ENCODE measurements at regions not wholly inside any gene's neighbourhood (a gene's known extent, or its start where the extent isn't known, plus 50 kb on each side); places are given as distances from the start of the nearest gene placed in this dataset.

DNA sequence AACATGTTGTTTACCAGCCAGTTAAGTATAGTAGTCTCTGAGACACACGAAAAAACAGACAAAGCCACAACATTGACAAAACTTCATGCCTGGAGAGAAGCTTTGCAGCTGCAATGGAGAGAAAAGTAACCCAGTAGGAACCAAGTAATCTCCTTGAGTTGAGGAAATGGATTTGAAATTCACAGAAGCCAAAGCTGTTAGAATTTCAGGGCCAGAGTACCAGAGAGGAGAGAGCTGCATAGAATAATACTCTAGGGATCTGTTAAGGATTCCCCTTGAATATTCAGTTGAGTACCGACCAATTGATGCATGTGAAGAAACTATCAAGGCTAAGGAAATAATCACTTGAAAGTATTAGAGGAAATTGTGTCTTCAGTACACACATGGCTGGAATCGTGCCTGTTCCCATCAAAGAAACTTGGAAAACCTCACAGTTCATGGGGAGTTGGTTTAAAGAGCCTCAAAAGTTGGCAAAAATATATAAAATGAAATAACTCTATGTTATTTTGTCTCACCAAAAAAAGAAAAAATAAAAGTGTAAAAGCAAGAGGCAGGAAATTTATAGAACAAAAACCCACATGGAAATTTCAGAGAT, 324.0 kb upstream of the NEGR1 start:
- no peak for DNase-seq

DNA sequence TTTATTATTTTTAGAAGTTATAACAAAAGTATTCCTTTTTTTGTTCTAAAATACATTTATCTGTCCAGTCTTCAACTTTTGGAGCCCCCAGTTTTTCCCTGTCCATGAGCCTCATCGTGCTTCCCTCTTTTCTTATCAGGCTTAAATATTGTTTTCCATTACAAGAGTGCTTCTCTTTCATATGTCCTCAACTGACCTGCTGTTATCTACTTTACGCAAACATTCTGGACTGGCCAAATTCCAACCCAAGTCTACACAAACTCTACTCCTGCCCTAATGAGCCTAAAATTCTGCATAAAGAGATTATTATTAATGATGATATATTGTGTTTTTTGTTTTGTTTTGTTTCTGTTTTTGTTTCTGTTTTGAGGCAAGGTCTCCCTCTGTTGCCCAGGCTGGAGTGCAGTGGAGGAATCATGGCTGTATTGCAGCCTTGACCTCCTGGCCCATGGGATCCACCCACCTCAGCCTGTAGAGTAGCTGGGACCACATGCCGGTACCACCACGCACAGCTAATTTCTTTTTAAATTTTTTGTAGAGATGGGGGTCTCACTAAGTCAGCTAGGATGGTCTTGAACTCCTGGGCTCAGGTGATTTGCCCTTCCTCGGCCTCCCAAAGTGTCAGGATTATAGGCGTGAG, 318.8 kb upstream of the NEGR1 start:
- no peak for DNase-seq

DNA sequence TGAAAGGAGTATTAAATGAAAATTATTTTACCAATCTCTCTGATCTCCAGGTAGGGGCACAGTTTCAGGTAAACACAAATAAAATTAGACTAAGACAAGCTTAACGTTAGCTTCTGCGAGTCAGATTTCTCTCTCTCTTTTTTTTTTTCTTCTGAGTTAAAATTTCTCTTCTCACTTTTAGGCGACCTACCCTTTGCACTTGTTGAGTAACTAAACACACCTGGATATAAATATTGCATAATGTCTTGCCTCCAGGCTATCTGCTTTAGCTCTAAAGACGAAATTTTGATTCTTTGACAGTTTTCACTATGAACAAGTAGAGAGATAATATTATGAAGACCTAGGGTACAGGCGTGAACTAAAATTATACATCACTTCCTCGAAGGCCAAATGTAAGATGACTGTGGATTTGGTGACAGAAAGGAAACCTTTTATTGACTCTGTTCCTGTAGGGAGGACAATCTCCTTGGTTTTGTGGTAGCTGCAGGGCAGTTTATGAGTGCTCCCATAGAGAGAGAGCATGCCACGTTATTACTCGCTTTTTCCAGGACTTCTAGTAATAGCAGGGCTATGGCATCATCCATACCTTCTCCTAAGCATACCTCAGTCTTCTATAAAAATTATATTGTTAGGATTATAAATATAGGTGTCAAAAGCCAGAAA, 303.8 kb upstream of the NEGR1 start:
- no peak for DNase-seq

DNA sequence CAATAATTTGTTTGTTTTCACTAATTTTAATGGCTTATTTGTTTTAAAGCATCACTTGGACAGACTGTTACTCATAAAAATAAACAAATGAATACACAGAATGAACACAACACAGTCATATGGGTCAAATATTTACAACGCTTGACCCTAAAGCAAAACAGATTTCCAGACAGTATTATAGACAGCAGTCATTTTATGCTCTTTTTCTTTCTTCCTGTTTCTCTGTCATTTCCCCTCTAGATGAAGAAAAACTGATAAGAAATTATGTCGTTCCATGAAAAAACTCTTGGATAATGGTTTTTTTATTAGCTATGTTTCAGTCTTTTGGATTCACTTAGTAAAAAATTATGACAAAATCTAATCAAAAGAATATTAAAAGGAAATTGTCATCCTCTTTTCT, 297.3 kb upstream of the NEGR1 start:
- DNase-seq: no peak

DNA sequence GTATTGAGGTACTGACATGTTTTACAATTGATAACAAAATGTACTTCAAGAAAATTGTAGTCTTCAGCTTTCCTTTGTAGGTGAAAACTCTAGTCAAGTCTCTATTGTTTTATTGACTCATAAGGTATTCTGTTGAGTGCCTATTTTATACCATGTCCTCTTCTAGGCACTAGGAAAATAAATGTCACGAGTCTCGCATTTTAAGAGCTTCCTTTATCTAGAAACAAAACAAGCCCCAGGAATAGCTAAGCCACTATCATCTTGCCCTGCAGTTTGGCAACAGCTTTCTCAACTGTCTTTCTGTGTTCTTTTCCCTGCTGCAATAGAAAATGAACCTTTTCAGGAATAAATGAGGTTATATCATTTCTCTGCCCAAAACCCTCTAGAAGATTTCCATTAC, 288.5 kb upstream of the NEGR1 start:
- no peak for DNase-seq

DNA sequence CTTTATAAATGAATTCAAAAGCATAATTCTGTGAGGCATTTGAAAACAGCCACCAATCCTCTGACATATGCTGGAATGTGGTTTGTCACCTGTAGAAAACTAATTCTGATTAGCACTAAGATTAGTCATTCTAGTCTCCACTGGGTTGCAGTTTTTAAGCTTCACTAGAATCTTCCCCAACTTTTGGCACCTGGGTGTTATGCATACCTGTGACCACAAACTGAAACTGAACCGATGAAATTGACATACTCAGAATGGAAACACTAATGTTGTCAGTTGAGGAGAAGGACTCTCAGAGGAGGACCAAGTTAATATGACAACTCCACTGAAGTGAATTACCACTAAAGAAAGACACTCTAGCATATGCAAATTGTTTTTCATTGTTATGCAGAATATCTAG, 285.8 kb upstream of the NEGR1 start:
- DNase-seq: no peak

DNA sequence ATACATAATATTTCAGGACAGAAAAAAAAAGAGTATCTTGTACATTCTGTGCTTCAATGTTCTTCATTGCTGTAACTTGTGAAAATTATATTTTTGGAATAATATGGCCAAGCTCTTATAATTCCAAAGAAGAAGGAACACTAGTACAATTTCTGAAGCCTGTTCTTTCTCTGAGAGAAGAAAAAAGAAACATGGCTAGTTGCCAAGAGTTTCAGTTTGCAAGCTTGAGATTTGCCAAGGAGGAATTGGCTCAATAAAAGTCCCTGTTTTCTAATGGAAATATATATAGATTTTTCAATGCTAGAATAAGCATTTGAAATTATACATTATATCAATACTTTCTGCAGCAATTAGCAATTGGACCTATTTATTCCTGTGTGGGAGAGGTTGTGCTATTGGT, 285.2 kb upstream of the NEGR1 start:
- DNase-seq: no peak

DNA sequence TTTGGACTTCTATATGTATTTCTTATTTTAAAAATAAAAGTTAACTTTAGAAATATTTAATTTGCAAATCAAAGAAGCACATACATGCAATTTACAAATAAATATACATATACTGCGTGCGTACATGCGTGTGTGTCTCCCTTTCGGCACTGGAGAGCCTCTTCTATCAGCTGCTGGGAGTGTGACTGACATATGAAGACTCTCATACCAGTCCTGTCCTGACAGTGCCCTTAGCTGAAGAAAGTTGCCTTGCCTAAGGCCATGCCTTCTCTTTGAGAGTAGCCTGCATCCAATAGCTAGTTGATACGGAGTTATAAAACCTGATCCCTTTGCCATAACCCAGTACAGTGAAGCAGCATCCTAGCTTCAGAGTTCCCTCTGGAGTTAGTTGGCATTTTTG, 282.4 kb upstream of the NEGR1 start:
- no peak for DNase-seq

DNA sequence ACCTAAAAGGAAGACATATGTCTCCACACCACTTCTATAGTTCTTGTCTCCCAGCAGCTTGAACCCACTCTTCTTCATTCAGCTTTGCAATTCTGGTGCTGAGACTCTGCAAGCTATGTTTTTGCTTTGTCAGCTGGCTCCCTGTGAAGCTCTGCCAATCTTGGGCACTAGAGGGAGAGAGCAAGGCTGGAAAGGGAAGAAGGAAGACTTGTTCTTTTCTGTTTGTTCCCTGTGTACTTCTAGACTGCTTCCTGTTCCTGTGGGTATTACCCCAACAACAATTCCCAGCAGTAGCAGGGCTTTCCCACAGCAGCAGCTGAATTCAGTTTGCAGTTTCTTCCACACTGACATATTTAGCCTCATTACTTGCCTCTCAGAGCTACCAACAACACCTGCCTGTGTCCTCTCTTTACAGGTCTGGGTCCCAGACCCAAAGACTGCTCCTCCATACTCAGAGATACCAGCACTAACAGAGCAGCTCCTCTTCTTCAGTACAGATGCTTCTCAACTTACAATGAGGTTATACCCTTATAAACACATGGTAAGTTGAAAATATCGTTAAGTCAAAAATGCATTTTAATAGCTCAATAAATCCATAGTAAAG, 275.2 kb upstream of the NEGR1 start:
- no peak for DNase-seq

DNA sequence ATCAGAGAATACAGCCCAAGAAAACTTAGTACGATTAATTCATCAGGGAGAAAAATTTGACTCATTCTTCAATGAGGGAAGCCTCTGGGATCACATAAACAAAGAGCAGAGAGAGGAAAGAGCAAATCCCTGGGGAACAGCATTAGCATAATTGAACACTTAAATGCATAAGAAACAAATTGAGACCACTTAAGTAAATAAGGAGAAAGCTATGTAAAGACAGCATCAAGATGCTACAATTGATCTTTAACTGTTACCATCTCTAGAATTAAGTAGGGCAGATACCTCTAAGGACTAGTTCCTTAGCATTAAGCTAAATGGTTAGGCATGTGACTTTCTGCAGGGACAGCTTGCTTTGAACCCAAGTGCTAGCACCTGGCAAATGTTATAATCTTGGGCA, 265.1 kb upstream of the NEGR1 start:
- no peak for DNase-seq

DNA sequence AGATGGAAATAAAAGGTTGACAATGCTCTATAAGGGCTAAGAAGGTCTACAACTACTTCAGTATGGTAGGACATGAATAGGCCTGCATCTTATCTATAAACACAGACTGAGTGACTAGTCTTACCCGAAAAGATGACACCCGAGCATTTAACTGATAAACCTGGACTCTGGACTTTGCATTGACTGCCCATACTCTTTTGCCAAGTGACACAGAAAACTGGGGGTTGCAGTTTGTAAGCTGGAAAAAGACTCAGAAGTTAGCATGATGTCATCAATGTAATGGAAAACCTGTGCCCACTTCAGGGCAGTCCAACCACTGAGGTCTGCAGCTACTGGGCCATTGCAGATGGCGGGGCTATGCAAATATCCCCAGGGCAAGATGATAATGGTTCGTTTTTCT, 258.3 kb upstream of the NEGR1 start:
- DNase-seq: no peak

DNA sequence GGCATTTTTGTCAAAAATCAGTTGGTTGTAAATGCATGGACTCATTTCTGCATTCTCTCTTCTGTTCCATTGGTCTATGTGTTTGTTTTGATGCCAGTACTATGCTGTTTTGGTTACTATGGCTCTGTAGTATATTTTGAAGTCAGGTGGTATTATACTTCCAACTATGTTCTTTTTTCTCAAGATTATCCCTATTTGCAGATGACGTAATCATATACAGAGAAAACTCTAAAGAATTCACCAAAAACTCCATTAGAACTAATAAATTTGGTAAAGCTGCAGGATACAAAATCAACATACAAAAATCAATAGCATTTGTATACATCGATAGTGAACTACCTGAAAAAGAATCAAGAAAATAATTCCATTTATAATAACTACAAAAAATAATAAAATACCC, 253.1 kb upstream of the NEGR1 start:
- DNase-seq: no peak

DNA sequence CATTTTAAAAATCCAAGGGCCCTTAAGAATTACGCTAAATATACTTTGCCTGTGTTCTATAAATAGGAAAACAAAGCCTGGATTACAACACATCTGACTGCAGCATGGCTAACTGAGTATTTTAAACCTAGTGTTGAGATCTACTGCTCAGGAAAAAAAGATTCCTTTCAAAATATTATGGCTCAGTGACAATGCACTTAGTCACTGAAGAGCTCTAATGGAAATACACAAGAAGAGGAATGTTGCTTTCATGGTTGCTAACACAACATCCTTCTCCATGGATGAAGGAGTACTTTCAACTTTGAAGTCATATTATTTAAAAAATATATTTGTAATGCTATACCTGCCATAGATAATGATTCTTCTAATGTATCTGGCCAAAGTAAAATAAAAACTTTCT, 248.3 kb upstream of the NEGR1 start:
- DNase-seq: no peak

DNA sequence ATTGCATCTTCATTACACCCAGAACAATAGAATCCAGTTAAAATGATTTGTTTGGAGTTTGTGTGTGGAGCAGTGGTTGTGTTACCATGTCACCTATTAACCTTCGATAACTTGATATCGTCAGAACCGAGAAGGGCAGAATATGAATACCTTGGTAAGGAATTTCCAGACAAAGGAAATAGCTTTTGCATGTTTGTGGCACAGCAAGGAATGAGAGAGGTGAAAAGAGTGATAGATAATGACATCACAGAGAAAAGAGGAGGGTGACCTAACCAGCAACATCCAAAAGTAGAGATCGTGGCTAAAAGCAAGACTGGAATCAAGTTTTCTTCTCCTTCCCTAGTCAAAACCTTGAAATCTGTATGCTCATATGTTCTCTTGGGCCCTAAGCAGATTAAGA, 244.6 kb upstream of the NEGR1 start:
- DNase-seq: no peak

DNA sequence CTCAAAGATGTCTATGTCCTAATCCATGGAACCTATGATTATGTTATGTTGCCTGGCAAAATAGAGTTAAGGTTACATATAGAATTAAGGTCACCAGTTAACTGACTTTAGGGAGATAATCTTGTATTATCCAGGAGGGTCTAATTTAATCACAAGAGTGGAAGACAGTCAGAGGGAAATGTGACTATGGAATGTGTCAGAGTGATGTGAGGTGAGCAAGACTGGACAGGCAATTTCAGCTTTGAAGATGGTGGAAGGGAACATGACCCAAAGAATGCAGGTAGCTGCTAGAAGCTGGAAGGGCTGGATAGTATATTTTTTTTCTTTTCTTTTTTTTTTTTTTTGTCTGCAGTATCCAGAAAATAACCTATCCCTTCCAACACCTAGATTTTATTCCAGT, 241.7 kb upstream of the NEGR1 start:
- DNase-seq: no peak

DNA sequence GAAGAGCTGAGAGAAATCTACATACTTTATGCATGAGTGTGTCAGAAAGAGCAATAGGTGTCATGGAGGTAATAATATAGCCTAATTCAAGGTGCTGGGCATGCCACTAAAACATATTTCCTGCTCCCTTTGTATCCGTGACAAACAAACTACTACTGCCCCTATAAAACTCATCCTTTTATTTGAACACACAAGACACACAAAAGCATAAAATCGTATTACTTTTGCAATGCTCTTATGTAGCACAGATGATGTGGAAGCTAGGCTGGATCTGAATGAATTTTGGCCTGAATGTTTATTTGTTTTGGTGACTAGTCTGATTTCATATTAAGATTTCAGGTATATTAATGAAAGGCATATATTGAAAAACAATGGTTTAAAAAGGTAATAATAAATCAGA, 239.3 kb upstream of the NEGR1 start:
- DNase-seq: no peak

DNA sequence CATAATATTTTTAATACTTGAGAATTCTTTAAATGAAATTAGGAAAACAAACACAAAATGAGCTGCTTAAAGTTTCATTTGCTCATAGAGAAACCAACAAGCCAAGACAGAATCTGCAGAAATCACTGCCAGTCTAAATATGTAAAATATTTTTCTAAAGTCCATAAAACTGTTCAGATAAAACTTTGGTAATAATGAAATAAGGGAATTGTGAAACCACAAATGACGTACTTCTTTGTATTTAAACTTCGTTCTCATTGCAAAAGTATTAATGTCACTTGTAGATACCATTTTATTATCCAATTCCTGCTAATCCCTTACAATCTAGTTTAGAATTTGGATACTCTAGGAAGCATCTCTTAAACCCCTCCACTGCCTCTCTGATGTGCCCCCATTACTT, 234.5 kb upstream of the NEGR1 start:
- no peak for DNase-seq

DNA sequence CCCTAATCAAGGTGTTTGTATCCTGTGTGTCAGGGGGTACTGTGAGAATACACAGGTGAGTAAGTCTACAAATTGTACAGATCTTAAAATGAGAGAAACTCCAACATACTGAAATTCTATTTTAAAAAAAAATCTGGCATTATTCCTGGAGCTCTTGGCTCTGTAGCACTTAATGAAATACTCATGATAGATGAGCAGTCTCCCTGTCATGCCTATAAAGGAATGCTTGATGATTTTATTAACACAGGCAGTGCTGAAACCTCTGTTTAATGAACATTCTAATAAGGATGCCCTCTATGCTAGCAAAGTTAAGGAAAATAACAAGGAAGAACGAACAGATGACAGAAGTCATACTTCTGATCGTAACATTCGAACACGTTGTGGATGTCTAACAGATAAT, 233.9 kb upstream of the NEGR1 start:
- DNase-seq: no peak

DNA sequence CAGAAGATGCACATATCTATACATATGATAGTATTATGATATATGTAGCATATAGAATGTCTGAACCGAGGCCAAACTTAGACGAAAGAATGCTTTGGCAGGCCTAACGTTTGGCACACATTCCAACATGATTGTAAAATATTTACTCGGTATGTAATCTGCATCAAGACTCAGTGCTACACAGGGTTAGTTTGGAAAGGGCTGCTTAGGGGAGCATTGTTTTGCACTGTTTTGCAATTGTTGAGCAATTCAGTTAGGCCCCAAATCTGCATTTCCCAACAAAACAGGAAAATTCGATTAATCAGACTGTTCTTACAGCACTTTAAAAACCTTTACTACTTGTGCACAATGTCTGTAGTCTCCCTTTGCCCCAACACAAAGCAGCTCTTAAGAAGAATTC, 216.0 kb upstream of the NEGR1 start:
- no peak for DNase-seq

DNA sequence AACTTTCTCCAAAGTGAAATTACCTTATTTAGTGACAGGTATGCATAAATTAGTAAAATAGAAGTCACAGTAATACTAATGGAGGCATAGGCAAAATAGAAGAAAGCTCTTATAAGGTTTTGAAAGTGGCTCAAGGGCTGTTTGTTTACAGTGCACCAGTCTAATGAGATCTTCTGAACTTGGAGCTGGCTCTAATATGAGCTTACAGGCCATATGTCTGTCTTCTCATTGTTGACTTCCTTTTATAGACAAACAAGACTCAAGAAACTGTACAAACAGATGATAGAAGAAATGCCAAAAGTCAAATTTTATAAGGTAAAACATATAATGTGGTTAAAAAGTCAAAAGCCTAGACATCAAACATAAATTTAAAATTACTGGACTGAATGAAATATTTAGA, 207.5 kb upstream of the NEGR1 start:
- no peak for DNase-seq

DNA sequence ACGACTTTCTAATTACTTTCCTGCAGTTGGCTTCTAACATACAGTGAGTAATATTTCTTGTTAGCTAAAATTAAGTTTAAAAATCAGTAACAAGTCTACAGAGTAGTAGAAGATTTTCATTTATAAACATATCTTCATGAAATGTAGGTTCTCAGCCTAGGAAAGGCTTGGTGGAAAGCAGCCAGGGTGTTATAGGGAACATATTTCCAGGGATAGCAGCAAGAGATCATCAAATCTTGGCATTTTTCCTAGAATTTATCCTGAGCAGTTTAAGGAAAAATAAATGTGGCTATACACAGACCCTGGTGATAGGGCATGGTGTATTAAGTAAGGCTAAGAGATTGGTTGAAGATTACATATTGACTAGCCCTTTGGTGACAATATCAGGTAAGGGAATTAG, 203.5 kb upstream of the NEGR1 start:
- DNase-seq: no peak

DNA sequence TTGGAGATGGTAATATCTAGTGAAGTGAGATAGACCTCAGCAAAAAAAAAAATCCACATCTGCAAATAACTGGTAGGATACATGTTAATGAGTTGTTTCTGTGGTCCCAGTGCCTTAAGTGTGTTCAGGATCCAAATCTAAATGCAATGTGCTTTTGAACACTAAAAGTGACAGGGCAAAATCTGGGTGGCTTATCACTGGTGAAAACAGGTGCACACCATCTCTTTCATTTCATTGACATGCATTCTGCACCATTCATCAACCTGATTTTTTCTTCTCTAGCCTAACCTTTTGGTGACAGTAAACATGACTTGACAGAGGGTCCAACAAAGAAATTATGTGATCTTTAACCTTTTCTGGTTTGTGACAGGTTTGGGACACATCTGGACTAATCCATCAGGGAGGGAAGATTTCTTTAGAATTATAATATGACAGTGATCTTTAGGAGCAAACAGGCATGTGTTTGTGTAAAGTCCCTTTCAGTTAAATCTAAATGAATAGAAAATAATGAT, 201.6 kb upstream of the NEGR1 start:
- DNase-seq: no peak

DNA sequence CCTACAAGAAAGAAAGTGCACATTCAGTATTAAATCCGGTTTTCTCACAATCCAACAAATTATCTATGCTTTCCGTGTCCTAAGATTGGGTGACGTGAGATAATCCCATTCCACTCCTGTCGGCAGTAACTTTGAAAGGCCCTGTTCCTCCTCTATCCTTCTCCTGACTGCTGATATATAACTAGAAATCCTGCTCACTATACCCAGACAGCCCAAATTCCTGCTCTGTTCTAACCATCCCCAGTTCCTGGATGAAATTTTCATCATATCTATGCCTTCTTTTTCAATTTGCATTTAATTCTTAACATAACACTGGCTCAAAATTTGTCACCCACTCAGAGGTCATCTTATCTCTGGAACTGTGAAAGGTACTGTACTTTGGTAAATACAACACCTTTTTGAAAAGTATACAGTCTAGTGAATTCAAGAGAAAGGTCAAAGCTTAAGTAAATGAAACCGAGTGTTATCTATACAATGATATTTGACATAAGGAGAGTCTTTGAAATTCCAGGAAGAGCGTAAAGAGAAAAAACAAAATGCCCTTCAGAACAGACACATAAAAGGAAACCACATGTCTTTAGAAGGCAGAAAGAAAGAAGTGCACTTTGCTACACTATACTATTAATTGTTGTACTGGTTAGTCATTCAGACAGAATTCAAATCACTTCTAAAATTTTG, 200.5 kb upstream of the NEGR1 start:
- no peak for DNase-seq
